CD4-positive, alpha-beta T cell treated with Interleukin-17A for 1 hour (primary cell): ENCODE measurements at regions not wholly inside any gene's neighbourhood (a gene's known extent, or its start where the extent isn't known, plus 50 kb on each side); places are given as distances from the start of the nearest gene placed in this dataset.

Experiments
- DNase-seq: peaks from one replicate; pipeline ENCODE4 v3.0.0-alpha.2; 2020

DNA sequence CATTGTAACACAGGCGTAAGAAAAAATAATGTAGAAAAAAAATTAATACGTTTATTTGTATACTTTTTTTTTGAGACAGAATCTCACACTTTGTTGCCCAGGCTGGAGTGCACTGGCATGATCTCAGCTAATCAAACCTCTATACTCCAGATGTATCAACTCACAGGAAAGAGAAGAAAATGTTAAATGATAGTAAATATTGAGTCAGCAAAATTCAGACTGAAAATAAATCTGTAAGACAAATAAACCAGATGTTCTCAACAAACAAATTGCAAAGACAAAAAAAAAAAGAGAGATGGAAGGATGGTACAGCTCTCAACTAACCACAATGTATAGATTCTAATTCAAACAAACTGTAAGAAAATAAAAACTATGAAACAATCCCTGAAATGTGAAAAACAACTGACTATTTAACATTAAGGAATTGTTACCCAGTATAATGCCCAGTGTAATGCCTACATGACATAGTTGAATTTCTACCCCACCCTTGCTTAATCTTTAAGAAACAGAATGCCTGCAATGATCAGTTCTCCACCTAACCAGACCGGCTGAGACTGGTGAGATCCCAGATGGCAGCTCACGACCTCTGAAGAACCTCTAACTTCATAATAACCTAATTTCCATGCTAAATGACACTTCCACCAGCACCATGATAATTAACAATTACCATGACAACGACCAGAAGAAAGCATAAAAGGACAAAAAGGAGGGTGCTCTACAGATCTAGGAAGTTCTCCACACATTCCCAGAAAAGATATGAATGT lies 272.0 kb upstream of the GNAI1 start:
- no peak for DNase-seq

- DNase-seq = no peak
Measured at GRCh38 chr7:79855172-79855571, 279.5 kb upstream of the GNAI1 start.

DNA sequence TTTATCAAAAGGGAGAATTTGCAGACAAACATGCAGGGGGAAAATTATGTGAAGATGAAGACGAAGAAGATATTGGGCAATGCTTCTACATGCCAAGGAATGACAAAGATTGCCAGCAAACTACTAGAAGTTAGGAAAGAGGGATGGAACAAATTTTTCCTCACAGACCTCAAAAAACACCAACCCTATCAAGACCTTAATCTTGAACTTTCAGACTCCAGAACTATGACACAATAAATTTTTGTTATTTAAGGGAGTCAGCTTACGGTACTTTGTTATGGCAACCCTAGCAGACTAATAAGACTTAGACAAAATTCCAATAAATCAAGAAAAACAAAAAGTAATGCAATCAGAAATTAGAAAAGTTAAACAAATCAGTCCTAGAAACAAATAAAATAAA lies 280.0 kb upstream of the GNAI1 start:
- no peak for DNase-seq

GRCh38 chr7:79837915-79838314 lies 296.7 kb upstream of the GNAI1 start:
- no peak for DNase-seq

DNA sequence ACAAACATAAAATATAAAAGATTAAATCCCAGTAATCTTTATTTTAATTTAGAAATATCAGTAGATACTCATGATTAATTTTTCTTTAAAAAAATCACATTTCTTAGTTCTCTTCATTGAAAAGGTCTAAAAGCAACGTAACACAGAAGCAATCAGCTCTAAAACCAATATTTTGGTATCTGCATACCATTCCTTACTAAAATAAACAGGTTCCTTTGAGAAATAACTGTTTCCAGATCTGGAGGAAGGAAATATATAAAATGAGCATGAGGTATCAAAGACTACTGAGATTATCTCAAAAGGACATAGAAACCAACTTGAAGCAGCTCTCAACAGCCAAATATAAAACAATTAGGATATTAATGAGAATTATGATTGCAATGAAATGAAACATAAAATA lies 301.0 kb upstream of the GNAI1 start:
- DNase-seq = no peak

DNA sequence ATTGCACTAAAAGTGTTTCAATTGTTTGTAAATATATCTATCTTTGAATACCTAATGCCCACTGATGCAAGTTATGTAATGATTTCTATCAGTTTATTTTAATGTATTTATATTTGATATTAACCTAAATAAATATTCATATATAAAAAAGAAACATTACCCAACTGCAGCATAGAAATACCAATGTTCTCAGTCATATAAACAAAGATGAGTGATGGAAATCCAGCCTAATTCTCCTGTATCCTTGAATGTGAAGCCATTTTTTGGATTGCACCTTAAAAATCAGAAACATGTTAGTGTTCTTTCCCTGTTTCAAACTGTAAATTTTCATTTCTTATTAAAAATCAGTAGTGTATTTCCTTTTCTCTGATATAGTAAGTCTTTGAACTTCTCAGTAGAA lies 305.8 kb upstream of the GNAI1 start:
- DNase-seq = no peak

GRCh38 chr7:79823246-79823951 lies 311.2 kb upstream of the GNAI1 start:
- no peak for DNase-seq

GRCh38 chr7:79822620-79823240 lies 311.9 kb upstream of the GNAI1 start:
- no peak for DNase-seq

DNA sequence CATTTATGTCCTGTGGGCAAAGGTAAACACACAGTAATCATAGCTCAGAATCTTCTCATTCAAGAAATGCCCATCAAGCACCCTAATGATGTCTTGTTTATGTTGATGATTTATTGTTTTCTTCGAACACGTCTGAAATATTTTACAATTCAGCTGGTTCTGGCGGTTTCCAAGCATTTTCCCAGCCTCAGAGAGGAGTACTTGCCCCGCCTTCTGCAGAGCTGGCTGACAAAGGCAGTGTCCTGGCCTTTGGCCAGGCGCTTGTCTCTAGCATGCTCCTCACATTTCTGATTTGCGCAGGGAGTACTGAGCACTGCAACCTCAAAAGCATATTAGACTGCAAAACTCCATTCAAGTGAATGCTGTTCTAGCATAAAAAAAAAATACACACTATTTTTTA lies 314.2 kb upstream of the GNAI1 start:
- no peak for DNase-seq

DNA sequence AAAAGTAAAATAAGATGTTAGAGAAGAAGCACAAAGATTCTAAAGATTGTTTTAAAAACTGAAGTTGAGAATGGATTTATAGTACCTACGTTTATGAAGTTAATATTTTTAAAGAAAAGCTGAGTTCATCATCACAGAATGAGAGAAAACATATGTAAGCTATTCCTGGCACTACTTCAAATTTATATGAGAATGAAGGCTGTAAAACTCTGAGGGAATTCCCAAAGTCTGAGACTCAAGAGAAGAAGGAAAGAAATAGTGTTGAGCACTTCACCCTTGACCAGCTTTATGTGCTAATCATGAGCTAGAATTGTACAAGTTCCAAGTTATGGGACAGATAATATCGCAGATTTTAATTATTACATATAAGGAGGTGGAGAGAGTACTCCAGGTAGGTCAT lies 323.7 kb upstream of the GNAI1 start:
- no peak for DNase-seq

DNA sequence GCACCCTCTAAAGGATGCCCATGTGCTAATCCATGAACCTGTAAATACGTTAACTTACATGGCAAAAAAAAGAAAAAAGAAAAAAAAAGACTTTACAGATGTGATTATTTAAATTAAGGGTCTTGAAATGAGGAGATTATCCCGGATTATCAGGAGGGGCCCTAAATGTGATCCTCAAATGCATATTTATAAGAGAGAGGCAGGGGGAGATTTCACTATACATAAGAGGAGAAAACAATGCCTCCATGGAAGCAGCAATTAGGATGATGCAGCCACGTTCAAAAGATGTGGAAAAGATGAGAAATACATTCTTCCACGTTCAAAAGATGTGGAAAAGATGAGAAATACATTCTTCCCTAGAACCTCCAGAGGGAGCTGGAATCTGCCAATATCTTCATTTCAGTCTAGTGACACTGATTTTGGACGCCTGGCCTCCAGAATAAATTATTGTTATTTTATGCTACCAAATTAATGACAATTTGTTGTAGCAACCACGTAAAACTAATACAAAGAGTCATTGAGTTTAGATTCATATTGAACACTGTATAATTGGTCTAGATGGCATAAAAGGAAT lies 328.4 kb upstream of the GNAI1 start:
- DNase-seq = no peak

DNA sequence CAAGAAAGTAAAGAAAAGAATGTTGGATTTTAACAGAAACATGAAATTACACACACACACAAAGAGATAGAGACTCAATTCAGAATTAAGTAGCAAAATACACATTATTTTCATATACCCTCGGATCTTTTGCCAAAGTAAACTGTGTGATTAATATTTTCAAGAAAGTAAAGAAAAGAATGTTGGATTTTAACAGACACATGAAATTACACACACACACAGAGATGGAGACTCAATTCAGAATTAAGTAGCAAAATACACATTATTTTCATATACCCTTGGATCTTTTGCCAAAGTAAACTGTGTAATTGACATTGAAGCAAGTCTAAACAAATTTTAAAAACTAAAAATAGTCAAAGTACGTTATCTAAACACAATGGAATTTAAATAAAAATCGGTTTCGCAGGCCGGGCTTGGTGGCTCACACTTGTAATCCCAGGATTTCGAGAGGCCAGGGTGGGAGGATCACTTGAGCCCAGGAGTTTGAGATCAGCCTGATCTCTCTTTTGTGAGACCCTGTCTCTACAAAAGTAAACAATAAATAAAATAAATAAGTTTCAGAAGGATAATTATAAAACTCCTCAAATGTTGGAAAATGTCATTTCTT lies 337.3 kb upstream of the MAGI2 start:
- no peak for DNase-seq

- no peak for DNase-seq
Measured at GRCh38 chr7:79789584-79790345, 336.3 kb upstream of the MAGI2 start.

- no peak for DNase-seq
Measured at GRCh38 chr7:79787623-79788022, 334.2 kb upstream of the MAGI2 start.

- no peak for DNase-seq
Measured at GRCh38 chr7:79787096-79787495, 333.6 kb upstream of the MAGI2 start.

DNA sequence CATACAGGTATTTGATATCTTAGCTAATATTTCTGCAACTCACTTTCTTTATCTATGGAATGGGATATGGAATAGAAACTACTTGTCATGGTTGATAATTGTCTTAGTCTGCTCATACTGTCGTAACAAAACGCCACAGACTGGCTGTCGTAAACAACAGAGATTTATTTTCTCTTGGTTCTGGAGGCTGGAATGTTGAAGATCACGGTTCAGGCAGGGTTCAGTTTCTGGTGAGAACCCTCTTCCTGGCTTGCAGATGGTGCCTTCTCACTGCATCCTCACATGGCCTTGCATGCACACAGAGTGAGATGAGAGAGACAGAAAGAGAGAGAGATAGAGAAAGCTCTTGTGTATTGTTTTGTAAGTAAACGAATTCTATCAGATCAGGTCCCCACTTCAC lies 332.7 kb upstream of the MAGI2 start:
- DNase-seq = no peak

GRCh38 chr7:79785556-79785955 lies 332.1 kb upstream of the MAGI2 start:
- no peak for DNase-seq

GRCh38 chr7:79782906-79783305 lies 329.4 kb upstream of the MAGI2 start:
- DNase-seq = no peak

- no peak for DNase-seq
Measured at GRCh38 chr7:79782256-79782655, 328.8 kb upstream of the MAGI2 start.

DNA sequence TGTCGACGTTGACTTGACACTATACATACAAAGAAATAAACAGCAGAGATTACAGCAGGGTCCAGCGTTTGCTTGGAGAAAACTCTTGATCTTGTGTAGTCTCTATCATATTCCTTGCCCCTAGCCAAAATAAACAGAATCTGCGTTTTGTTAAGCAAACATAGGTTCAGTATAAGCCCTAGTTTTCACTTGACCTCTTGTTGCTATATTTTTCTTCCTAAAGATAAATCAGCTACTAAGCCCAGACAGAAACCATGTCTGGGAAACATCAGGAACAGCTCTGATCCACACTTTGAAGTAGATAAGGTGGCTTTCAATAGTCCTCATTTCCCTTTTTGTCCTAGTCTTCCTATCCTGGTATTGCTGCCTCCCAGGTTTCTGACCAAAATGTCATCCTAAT lies 328.2 kb upstream of the MAGI2 start:
- no peak for DNase-seq

DNA sequence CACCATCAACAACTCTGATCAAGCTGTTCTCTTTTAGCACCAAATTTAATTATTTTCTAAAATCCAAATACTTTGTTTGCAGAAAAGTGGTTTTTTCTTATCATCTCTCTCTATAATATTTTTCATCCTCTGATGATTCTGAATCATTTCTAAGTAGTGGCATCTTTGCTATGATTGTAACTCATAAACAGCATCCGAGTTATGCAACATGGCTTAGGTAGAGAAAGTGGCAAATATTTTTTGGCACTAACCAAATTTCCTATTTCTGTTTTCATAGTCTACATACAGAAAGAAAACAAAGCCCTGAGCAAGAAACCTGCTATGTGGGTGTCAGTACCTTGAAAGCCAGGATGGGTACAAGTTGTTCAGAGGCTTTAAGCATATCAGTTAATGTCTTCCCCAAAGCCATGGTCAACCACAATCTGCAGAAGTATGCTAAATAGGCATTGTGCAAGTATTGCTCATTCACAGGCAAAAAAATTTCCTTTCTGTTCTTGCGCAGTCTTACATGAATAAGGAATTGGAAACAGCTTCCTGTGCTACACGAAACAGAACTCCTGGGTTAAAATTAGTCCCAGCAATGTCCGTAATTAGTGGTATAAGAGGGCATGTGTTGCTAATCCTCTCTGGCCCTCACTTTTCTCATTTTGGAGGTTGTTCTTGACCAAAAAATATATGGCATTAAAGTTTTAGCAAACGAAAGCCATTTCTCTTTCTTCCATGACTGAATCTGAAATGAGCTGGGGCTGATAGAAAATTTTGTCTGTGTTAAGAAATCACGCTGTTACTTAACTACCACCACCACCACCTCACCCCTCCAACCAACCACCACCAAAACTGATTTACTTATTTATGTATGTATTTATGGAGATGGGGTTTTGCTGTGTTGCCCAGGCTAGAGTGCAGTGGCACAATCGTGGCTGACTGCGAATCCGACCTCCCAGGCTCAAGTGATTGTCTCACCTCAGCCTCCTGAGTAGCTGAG lies 325.6 kb upstream of the MAGI2 start:
- no peak for DNase-seq
